GM19372 (cell line): ENCODE measurements at regions not wholly inside any gene's neighbourhood (a gene's known extent, or its start where the extent isn't known, plus 50 kb on each side); places are given as distances from the start of the nearest gene placed in this dataset.
"Not testable (repeated sequence)": the region's sequence is repeated elsewhere in the genome, so short reads cannot be mapped to it uniquely, and the experiment has no call there.

Experiments
- ATAC-seq: cut with Tn5 transposase; IDR thresholded peaks from one replicate; pipeline ENCODE4 v1.9.1; 2021; ENCODE audit warnings: mild to moderate bottlenecking, low read depth, moderate library complexity; ENCODE audit not compliant: unreplicated experiment

DNA sequence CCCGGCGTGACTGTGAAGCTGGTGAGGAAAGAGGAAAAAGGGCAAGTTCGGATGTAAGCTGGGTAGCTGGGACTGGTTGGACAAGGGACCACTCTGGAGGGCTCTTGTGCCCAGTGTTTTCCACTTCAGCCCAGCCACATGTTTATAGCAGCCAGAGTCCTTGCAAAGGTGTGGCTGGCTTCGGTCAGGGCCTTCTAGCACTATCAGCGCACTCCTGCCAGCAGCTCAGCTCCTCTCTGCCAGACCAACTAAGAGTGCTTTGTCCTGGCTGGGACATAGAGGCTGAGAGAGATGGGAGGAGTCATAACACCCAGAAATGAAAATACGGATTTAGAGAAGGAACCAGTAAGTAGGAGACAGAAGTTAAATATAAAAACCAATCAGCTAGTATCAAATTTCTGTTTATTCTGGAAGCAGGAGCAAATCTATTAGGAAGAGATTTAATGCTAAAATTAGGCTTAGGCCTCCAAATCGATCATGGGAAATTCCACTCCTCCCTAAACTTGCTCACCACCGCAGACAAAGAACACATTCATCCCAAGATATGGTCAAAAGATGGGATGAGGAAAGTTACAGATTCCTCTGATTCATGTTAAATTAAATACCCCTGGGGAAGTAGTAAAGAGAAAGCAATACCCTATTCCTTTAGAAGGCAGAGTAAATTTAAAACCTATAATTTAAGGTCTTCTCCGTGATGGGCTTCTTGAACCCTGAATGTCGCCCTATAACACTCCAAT lies 135.0 kb downstream of the RALA start:
- ATAC-seq: no peak

DNA sequence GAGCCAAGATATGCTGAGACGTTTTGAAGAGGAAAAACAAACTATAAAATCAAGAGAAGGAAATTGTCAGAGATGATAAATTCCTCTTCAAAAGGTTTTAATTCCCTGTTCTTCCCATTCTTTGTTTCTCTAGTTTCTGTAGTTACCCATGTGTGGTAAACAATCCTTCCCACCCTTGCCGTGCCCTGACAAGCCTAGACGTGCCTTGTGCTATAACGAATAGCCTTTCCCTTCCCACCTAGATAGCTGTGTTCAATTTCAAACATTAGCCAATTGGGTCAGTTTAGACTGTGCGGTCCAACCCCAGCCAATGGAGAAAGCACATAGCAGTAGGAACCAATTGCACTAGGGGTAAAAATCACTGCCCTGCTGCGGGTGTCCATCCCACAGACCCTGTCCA lies 138.1 kb downstream of the RALA start:
- no peak for ATAC-seq

DNA sequence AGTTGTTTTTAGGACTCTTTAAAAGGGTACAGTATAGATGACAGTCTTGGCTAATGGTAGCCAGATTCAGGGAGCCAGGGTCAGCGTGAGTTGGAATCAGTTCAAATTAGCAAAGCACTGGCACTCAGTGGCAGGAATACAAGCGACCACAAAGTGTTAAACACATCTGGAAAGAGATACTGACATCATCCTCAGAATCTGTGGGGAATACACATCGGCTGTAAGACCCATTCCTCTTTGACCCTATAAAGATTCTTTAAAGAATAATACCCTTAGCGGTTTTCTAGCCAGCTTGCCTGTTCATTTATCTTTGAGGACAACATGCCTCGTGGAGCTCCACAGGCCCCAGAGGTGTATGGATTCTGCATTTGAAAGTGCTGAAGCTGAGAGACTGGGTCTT lies 139.1 kb downstream of the RALA start:
- ATAC-seq: not testable (repeated sequence)

DNA sequence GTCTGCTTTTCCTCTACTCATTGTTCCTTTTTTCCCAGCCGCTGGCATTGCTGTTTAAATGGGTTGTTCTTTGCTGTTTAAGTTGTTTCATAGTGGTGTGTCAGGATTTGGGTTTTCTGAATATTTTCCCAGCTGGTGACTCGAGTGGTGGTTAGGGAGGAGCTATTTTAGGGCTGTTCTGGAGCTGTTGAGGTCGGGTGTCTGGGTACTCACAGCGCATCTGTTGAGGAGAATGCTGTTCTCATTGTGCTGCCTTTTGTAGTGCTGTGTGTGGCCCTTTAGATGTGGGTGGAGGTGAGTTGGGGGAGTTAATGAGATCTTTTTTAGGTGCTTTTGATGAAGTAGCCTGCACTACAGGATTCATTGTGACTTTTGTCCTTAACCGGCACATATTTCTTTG lies 139.5 kb downstream of the RALA start:
- ATAC-seq: not testable (repeated sequence)

DNA sequence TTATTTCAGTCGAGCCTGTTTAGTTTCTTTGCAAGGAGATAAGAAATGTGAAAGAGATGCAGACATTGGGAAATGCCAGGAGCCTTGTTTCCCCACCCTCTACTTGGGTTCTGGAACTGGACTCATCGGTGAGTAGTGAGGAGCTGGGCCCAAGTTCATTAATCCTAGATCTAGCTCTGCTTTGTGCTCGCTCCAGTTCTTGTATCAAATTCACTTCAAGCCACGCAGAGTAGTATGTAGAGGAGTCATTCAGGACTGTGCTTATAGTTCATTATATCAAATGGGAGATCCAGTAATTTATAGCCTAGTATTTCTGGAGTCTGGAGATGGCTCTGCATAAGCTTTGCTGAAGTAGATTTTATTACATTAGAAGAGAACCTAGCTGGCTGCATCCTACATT lies 142.5 kb downstream of the RALA start:
- not testable (repeated sequence) for ATAC-seq

DNA sequence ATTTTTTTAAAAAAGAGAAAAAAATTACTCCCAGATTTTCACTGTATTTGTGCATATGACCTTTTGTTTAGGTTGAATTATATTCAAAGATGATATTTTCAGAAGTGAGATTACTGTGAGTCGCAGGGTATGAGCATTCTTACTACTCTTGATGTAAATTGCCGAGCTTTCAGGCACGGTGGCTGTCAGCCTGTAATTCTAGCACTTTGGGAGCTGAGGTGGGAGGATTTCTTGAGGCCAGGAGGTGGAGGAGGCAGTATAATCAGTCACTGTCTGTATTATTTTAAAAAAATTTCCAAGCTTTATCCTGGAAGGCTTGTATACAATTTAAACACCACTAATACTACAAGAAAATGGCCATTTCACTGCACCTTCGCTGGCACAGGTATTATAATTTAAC lies 145.1 kb downstream of the RALA start:
- ATAC-seq: not testable (repeated sequence)

DNA sequence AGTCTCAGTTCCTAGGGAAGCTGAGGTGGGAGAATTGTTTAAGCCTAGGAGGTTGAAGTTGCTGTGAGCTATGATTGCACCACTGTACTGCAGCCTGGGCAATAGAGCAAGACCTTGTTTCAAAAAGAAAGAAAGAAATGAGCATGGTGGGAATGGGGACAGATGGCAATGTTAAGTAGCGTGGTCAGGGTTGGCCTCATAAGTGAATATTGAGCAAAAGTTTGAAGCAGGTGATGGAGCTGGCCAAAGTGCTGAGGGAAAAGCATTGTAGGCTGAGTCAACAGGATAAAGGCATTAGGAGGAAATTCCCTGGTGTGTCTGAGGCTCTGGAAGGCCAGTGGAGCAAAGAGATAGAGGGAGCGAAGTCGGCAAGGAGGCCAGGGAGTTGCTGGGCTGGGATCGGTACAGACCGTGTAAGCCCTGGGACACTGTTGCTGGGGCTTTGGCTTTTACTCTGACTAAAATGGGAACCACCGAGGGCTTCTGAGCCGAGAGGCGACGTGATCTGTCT lies 151.0 kb downstream of the RALA start:
- not testable (repeated sequence) for ATAC-seq

DNA sequence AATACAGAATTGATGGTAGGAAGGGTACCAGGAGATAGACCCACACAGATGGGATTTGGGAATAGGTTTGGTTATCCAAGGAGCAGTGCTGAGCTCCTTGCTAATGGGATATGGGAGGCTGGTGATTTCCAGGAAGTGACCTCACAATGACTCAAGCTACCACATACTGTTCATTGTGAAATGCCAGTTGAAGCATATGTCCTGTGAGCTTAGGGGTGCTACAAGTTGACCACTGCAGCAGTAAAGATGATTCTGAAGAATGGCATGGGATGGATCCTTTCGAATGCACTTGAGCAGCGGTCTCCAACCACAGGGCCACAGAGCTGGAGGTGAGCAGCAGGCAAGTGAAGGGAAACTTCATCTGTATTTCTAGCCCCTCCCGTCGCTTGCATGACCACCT lies 158.2 kb downstream of the RALA start:
- not testable (repeated sequence) for ATAC-seq

DNA sequence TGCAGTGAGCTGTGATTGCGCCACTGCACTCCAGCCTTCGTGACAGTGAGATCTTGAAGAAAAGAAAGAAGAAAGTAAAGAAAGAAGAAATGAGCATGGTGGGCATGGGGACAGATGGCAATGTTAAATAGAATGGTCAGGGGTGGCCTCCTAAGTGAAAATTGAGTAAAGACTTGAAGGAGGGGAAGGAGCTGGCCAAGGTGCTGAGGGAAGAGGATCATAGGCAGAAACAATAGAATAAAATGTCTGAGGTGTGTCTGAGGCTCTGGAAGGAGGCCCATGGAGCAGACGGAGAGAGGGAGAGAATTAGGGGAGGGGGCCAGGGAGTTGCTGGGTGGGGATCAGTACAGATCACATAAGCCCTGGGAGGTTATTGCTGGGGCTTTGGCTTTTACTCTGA lies 163.1 kb downstream of the RALA start:
- ATAC-seq: not testable (repeated sequence)

DNA sequence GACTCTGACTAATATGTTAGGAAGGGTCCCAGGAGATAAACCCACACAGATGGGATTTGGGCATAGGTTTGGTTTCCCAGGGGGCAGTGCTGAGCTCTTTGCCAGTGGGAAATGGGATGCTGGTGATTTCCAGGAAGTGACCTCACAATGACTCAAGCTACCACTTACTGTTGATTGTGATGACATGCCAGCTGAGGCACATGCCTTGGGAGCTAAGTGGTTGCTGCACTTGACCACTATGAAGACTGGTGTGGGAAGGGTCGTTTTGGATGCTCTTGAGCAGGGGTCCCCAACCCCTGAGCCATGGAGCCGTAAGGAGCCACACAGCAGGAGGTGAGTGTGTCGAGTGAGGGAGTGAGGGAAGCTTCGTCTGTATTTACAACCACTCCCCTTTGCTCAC lies 159.0 kb upstream of the CDK13 start:
- ATAC-seq: not testable (repeated sequence)

DNA sequence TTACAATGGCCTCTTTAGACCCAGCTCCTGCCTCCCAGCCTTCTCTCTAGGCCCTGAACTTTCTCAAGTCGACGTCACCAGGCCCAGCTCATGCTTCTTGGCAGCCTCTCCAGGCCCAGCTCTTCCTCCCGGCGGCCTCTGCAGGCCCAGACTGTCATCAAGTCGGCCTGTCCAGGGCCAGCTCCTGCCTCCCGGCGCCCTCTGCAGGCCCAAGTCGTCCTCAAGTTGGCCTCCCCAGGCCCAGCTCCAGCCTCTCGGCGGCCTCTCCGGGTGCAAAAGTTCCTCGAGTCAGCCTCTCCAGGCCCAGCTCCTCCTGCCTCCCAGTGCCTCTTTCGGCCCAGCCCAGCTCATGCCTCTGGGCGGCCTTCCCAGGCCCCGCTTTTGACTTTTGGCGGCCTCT lies 158.1 kb upstream of the CDK13 start:
- not testable (repeated sequence) for ATAC-seq

DNA sequence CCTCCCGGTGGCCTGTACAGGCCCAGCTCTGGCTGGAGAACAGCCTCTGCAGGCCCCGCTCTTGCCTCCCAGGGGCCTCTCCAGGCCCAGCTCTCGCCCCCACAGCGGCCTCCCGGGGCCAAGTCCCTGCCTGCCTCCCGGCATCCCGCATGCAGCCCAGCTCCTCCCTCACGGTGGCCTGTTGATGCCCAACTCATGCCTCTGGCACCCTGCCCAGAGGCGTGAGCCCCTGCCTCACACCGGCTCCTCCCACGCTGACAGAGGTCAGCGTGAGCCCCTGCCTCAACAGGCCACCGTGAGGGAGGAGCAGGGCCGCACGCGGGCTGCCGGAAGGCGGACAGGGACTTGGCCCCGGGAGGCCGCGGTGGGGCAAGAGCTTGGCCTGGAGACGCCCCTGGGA lies 157.0 kb upstream of the CDK13 start:
- ATAC-seq: not testable (repeated sequence)

DNA sequence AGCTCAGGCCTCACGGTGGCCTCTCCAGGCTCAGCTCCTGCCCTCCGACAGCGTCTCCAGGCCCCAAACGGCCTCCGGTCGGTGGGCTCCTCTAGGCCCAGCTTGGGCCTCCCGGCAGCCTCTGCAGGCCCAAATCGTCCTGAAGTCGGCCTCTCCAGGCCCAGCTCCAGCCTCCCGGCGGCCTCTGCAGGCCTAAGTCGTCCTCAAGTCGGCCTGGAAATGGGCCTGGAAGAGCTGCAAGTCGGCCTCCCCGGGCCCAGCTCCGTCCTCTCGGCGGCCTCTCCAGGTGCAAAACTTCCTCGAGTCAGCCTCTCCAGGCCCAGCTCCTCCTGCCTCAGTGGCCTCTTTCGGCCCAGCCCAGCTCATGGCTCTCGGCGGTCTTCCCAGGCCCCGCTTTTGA lies 156.2 kb upstream of the CDK13 start:
- not testable (repeated sequence) for ATAC-seq

DNA sequence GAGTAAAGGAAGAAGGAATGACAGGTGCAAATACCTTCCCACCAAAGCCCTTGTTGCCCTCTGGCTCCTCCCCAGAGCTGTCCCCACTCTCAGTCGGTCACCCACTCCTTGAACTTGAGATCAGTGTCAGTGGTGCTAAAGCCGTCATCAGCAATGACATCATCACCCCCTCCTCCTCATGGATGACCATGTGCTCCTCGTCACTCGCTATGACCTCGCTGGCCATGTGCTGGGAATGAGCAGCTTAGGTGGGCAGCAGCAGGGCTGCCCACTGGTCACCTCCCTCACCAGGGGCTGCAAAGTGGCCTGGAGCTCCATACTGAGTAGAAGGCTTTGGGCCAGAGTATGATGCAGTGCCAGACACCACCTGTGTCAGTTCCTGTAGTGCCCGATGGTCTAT lies 153.1 kb upstream of the CDK13 start:
- ATAC-seq: not testable (repeated sequence)

DNA sequence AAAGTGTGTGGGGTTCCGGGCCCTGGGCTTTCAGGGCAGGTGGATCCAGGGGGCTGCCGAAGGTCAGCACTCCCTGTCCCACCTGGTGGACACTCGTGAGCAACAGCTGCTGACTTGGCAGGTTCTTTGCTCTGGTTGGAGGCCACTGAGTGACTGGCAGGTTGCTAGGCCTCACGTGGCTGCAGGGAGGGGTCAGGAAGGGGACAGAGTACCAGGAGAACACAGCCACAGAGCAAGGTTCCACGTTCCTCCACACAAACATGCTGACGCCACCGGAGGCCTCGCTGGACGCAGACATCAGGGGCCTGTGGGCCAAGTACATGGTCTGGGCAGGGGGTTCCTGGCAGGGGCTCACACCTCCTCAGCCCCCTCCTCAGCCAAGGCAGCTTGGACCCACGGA lies 152.0 kb upstream of the CDK13 start:
- not testable (repeated sequence) for ATAC-seq

DNA sequence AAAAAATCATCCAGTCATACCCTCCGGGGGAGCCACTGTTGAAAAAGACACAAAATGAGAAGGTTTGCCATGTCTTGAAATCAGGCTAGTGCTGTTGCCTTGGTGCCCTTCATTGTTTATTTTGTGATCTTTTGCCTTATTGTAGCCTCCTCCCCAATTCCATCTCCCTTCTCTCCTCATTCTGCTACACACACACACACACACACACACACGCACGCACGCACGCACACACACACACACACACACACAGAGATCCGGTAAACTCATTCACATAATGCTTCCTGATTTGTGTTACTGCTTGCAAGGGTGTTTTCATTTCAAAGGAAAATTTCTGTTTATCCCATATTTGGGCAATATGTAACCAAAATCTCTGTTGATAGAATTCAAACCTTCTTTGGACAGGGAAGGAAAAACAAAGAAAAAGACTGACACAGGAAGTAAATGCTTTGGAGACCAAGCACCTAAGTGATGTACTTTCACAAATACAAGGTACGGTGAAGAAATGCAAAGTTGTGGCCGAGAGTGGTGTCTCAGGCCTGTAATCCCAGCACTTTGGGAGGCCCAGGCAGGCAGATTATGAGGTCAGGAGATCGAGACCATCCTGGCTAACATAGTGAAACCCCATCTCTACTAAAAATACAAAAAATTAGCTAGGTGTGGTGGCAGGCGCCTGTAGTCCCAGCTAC lies 141.1 kb upstream of the CDK13 start:
- no peak for ATAC-seq

DNA sequence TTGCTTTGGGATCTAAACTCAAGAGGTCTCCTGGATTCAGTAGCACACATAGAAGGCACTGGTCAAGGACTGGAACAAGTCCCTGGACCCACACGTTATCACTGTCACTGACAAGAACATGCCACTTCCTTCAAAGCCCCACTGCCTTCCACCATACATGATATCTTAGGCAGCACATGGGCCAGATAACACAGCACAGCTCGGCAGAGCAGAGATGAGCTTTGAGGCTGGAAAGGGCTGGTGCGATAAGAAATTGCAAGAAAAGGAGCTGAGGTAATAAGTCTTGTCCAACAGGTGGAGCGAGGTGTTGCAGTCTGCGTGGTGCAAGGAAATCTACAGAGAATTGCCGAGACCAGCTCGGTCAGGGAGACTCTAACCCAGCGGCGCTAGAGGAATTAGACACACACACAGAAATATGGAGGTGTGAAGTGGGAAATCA lies 139.8 kb upstream of the CDK13 start:
- no peak for ATAC-seq

DNA sequence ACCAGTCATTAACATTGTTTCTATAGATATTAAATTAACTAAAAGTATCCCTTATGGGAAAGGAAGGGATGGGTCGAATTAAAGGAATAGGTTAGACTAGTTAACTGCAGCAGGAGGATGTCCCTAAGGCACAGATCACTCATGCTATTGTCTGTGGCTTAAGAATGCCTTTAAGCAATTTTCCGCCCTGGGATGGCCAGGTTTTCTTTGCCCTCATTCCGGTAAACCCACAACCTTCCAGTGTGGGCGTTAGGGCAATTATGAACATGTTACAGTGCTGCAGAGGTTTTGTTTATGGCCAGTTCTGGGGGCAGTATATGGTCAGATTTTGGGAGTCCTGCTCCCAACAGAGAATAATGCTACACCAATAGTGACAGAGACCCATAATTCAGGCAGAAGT lies 139.3 kb upstream of the CDK13 start:
- no peak for ATAC-seq

DNA sequence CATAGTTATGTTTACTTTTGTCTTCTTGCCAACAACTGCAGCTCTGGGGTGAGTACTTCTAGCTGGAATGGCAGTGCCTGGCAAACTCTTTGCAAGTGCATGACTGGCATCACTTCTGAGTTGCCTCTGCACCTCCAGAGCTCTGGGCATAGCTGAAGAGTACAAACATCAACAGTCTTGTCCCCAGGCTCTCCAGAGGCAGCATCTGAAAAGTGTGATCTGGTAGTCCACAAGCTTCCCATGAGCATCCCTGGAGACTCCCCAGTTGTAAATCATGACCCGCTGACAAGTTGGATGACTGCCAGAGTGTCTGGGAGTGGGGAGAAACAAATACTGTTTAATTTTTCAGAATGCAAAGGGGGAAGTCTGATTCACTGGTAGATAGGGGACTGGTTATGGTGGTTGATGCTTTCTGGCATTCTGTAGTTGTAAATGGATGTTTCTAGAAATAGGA lies 138.9 kb upstream of the CDK13 start:
- no peak for ATAC-seq

DNA sequence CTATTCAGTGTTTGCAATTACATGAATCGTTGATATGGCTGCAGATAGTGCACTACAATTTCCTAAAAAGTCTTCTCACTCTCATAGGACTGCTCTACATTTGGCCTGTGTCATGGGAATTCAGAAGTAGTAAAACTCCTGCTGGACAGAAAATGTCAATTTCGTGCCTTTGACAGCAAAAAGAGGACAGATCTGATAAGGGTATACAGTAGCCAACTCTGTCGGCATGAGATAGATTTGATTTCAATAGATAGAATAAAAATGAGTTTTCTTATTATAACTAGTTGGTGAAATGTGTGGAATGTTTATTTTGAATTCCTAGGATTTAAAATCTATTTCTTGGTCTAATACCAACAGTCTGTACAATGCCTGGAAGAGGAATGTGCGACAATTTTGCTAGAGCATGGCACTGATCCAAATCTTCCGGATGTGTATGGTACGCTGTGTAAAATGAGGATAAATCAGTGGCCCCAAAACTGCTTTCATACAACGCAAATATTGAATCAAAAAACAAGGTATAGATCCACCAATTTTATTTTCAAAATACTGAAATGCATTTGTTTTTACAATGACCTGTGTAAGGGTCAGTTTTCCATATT lies 133.5 kb upstream of the CDK13 start:
- no peak for ATAC-seq

DNA sequence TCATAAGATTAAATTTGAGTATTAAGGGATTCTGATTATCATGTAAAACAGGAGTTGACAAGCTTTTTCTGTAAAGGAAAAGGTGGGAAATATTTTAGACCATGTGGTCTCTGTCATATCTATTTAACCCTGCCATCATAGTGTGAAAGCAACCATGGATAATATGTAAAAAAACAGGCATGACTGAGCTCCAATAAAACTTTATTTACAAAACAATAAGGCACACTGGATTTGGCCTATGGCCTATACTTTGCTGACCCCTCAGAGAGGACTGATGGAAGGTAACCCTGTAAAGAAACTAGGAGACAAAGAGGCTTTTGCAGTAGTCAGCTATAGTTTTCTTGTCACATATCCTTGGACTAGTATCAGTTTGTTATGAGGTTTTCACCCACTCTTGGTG lies 130.5 kb upstream of the CDK13 start:
- no peak for ATAC-seq
